ENCODE measurements at regions not wholly inside any gene's neighbourhood (a gene's known extent, or its start where the extent isn't known, plus 50 kb on each side); places are given as distances from the start of the nearest gene placed in this dataset.
"Not testable (repeated sequence)": the region's sequence is repeated elsewhere in the genome, so short reads cannot be mapped to it uniquely, and the experiment has no call there.

GRCh38 chr17:34012709-34013375 lies 242.2 kb upstream of the CCL2 start:
- H3K4me1 Mint-ChIP-seq: no peaks in the 10 kb centered on the region
- H3K36me3 Mint-ChIP-seq (ENCODE audit: low read depth): no peaks in the 10 kb centered on the region
- no peak for DNase-seq
- no peak overlapping the region for H3K27ac Mint-ChIP-seq
- CTCF ChIA-PET: no interaction called here
- POLR2A ChIA-PET: no interaction called here
- ATAC-seq (ENCODE audit: low read depth): no peak
- H3K4me3 Mint-ChIP-seq: no peak overlapping the region
- no peaks in the 10 kb centered on the region for H3K27me3 Mint-ChIP-seq
- intact Hi-C loops (cut with micrococcal nuclease): no loop called here
- TF ChIP-seq, protein P1, sequence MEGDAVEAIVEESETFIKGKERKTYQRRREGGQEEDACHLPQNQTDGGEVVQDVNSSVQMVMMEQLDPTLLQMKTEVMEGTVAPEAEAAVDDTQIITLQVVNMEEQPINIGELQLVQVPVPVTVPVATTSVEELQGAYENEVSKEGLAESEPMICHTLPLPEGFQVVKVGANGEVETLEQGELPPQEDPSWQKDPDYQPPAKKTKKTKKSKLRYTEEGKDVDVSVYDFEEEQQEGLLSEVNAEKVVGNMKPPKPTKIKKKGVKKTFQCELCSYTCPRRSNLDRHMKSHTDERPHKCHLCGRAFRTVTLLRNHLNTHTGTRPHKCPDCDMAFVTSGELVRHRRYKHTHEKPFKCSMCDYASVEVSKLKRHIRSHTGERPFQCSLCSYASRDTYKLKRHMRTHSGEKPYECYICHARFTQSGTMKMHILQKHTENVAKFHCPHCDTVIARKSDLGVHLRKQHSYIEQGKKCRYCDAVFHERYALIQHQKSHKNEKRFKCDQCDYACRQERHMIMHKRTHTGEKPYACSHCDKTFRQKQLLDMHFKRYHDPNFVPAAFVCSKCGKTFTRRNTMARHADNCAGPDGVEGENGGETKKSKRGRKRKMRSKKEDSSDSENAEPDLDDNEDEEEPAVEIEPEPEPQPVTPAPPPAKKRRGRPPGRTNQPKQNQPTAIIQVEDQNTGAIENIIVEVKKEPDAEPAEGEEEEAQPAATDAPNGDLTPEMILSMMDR (IDR thresholded peaks at IDR 0.05): no peak
- H3K9me3 Mint-ChIP-seq: no peaks in the 10 kb centered on the region

- ATAC-seq (ENCODE audit: low read depth) (no peak), DNase-seq (no peak)
- Mint-ChIP-seq H3K36me3 (ENCODE audit: low read depth) (no peaks in the 10 kb centered on the region), H3K4me1 (no peaks in the 10 kb centered on the region), H3K27me3 (no peaks in the 10 kb centered on the region), H3K4me3 (no peak overlapping the region), H3K27ac (no peak overlapping the region), H3K9me3 (no peaks in the 10 kb centered on the region)
- CTCF ChIA-PET: no interaction called here
- TF ChIP-seq, protein P1 (IDR thresholded peaks at IDR 0.05): no peak
- intact Hi-C loops (cut with micrococcal nuclease): no loop called here
- POLR2A ChIA-PET: no interaction called here
Observed at GRCh38 chr17:34015253-34015652, 239.8 kb upstream of the CCL2 start.

- intact Hi-C loops (cut with micrococcal nuclease): no loop called here
- ChIA-PET CTCF (no interaction called here), POLR2A (no interaction called here)
- ATAC-seq (ENCODE audit: low read depth) (no peak), DNase-seq (no peak)
- Mint-ChIP-seq H3K27ac (no peak overlapping the region), H3K36me3 (ENCODE audit: low read depth) (no peaks in the 10 kb centered on the region), H3K27me3 (peaks cover 22% of the 10 kb centered on the region), H3K4me1 (no peaks in the 10 kb centered on the region), H3K9me3 (no peaks in the 10 kb centered on the region), H3K4me3 (no peak overlapping the region)
- TF ChIP-seq, protein P1 (IDR thresholded peaks at IDR 0.05): no peak
Observed at GRCh38 chr17:34024386-34024785, 230.7 kb upstream of the CCL2 start.

- no peak for ATAC-seq (ENCODE audit: low read depth)
- TF ChIP-seq, protein P1 (IDR thresholded peaks at IDR 0.05): no peak
- DNase-seq: no peak
- Mint-ChIP-seq H3K4me3 (no peak overlapping the region), H3K36me3 (ENCODE audit: low read depth) (no peaks in the 10 kb centered on the region), H3K4me1 (no peaks in the 10 kb centered on the region), H3K27me3 (peaks cover 26% of the 10 kb centered on the region), H3K9me3 (no peaks in the 10 kb centered on the region), H3K27ac (no peak overlapping the region)
- intact Hi-C loops (cut with micrococcal nuclease): no loop called here
- POLR2A ChIA-PET: no interaction called here
- CTCF ChIA-PET: no interaction called here
Observed at GRCh38 chr17:34024806-34025551, 230.1 kb upstream of the CCL2 start.

GRCh38 chr17:34030601-34031000 lies 224.5 kb upstream of the CCL2 start:
- H3K27ac Mint-ChIP-seq; intact Hi-C loops (cut with micrococcal nuclease): not testable (repeated sequence)
- peaks cover 16% of the 10 kb centered on the region for H3K9me3 Mint-ChIP-seq

DNA sequence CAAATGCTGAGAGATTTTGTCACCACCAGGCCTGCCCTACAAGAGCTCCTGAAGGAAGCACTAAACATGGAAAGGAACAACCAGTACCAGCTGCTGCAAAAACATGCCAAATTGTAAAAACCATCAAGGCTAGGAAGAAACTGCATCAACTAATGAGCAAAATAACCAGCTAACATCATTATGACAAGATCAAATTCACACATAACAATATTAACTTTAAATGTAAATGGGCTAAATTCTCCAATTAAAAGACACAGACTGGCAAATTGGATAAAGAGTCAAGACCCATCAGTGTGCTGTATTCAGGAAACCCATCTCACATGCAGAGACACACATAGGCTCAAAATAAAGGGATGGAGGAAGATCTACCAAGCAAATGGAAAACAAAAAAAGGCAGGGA lies 222.8 kb upstream of the CCL2 start:
- POLR2A ChIA-PET; H3K4me3 Mint-ChIP-seq; H3K27ac Mint-ChIP-seq; intact Hi-C loops (cut with micrococcal nuclease); ATAC-seq (ENCODE audit: low read depth); DNase-seq; H3K4me1 Mint-ChIP-seq; H3K36me3 Mint-ChIP-seq (ENCODE audit: low read depth); CTCF ChIA-PET: not testable (repeated sequence)
- Mint-ChIP-seq H3K9me3 (peaks cover 16% of the 10 kb centered on the region), H3K27me3 (peaks cover 11% of the 10 kb centered on the region)

More at GRCh38 chr17:34030601-34031000, 224.5 kb upstream of the CCL2 start:
- ATAC-seq (ENCODE audit: low read depth); POLR2A ChIA-PET; H3K4me3 Mint-ChIP-seq; DNase-seq; H3K4me1 Mint-ChIP-seq; H3K36me3 Mint-ChIP-seq (ENCODE audit: low read depth); CTCF ChIA-PET: not testable (repeated sequence)
- peaks cover 21% of the 10 kb centered on the region for H3K27me3 Mint-ChIP-seq

GRCh38 chr17:34038786-34039185 lies 216.3 kb upstream of the CCL2 start:
- H3K4me1 Mint-ChIP-seq; H3K27ac Mint-ChIP-seq; H3K4me3 Mint-ChIP-seq; ATAC-seq (ENCODE audit: low read depth); CTCF ChIA-PET; DNase-seq; H3K36me3 Mint-ChIP-seq (ENCODE audit: low read depth); H3K27me3 Mint-ChIP-seq; intact Hi-C loops (cut with micrococcal nuclease); POLR2A ChIA-PET; H3K9me3 Mint-ChIP-seq: not testable (repeated sequence)

DNA sequence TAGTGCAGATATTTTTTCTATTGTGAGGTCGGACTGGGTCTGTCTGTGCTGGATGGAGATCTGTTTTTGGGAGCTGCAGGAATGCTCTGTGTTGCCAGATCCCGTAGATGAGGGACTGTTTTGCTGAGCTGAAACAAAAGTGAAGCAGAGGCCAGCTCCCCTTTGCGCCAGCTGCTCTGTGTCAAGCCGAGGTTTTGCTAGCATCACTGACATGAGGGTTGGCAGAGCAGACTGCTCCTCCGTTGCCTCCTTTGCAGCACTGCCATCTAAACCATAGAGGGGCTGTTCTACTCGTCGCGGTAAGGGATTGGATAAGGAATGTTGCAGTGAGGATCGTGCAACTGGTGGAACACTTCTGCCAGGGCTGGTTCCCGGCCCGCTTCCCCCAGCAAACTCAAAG lies 215.9 kb upstream of the CCL2 start:
- POLR2A ChIA-PET; intact Hi-C loops (cut with micrococcal nuclease); H3K4me3 Mint-ChIP-seq: not testable (repeated sequence)

More for the DNA sequence above, 215.9 kb upstream of the CCL2 start:
- H3K4me1 Mint-ChIP-seq; DNase-seq; ATAC-seq (ENCODE audit: low read depth); H3K27ac Mint-ChIP-seq; CTCF ChIA-PET; H3K36me3 Mint-ChIP-seq (ENCODE audit: low read depth); H3K9me3 Mint-ChIP-seq; H3K27me3 Mint-ChIP-seq: not testable (repeated sequence)

Data from activated B cell treated with CpG ODN at 0.5 μM for 24 hours (primary cell).